HCT116 (cell line): ENCODE measurements at regions not wholly inside any gene's neighbourhood (a gene's known extent, or its start where the extent isn't known, plus 50 kb on each side); places are given as distances from the start of the nearest gene placed in this dataset.
A peak's percentile ranks its signal among the peaks of the same experiment; 100 is the strongest.

Experiments
- CEBPB ChIP-seq: IDR thresholded peaks from 2 replicates; pipeline ENCODE4 v1.6.1; 2012; ENCODE audit warnings: low read depth
- EZH2 ChIP-seq: fragments of 200-600 bp; sonication (generic); IDR thresholded peaks from 2 replicates; pipeline ENCODE4 v1.6.1; 2017; ENCODE audit warnings: antibody characterized with exemption, mixed run types
- EZH2phosphoT487 ChIP-seq: fragments of 200-600 bp; IDR thresholded peaks from 2 replicates; pipeline ENCODE4 v1.6.1; 2018; ENCODE audit warnings: antibody characterized with exemption, borderline replicate concordance
- FOSL1 ChIP-seq: IDR thresholded peaks from 2 replicates; pipeline ENCODE4 v1.6.1; 2012; ENCODE audit warnings: low read depth
- POLR2A ChIP-seq: IDR thresholded peaks from 2 replicates; pipeline ENCODE4 v1.7.0; 2011; ENCODE audit warnings: borderline replicate concordance; ENCODE audit not compliant: insufficient read depth, insufficient read length; ENCODE audit errors: extremely low read depth
- POLR2AphosphoS5 ChIP-seq: IDR thresholded peaks from 2 replicates; pipeline ENCODE4 v1.6.1; 2011; ENCODE audit warnings: mild to moderate bottlenecking, low read depth, low read length, moderate library complexity
- SP1 ChIP-seq: IDR thresholded peaks from 2 replicates; pipeline ENCODE4 v1.6.1; 2012; ENCODE audit warnings: low read depth
- TCF7L2 ChIP-seq: IDR thresholded peaks from 2 replicates; pipeline ENCODE4 v1.7.0; 2011; ENCODE audit warnings: borderline replicate concordance, inconsistent platforms; ENCODE audit not compliant: insufficient read depth, insufficient read length; ENCODE audit errors: extremely low read depth
- YY1 ChIP-seq: IDR thresholded peaks from 2 replicates; pipeline ENCODE4 v1.6.1; 2011; ENCODE audit warnings: low read length, low read depth, moderate library complexity, mild to moderate bottlenecking; ENCODE audit not compliant: insufficient replicate concordance; ENCODE audit errors: extremely low read depth
- ZFX ChIP-seq: fragments of 450-650 bp; IDR thresholded peaks from 2 replicates; pipeline ENCODE4 v1.6.1; 2017
- TF ChIP-seq, protein P1 (sequence below): IDR thresholded peaks from 2 replicates; pipeline ENCODE4 v1.6.1; 2011; ENCODE audit warnings: mild to moderate bottlenecking, low read length, moderate library complexity; ENCODE audit not compliant: insufficient replicate concordance; ENCODE audit errors: extremely low read depth
- TF ChIP-seq, protein P2 (sequence below), 3 experiments: fragments of 200-600 bp in 1 of 3; sonication (generic) in 1 of 3; IDR thresholded peaks in 2 of 3; conservative IDR thresholded peaks in 1 of 3; 2 replicates each; pipeline ENCODE4 v1.5.1; 2012 to 2017; ENCODE audit warnings: low read depth in 2 of 3, low read length in 2 of 3, antibody characterized with exemption in 1 of 3, borderline replicate concordance in 1 of 3, control low read depth in 1 of 3, mild to moderate bottlenecking in 1 of 3, mixed read lengths in 1 of 3, mixed run types in 1 of 3, moderate library complexity in 1 of 3; ENCODE audit not compliant: insufficient read depth in 1 of 3
- TF ChIP-seq, protein P3 (sequence below): IDR thresholded peaks from 2 replicates; pipeline ENCODE4 v1.6.1; 2012; ENCODE audit warnings: low read depth
- TF ChIP-seq, protein P4 (sequence below): IDR thresholded peaks from 2 replicates; pipeline ENCODE4 v1.6.1; 2012

DNA sequence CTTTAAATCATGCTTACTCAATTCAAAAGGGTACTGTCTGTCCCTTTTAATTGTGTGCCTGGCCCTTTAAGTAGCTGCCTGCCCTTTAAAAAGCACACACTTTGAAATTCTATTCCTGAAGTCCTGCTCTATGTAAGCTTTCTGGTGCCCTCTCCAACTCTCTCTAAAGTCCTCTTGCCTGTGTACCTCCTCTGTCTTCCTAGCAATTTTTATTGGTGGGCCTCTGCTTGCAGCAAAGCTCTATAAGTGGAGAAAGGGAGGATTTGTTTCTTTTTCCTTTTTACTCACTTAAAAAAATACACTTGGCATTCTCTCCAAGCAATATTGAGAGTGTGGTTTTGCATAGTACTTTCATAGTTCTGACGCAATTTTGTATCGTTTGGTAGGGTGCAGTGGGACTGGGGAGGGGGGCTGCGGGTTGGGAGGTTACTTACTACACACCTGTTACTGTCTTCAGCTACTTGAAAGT is 135.4 kb downstream of the LMO4 start:
- TF ChIP-seq POLR2A (no peak), EZH2 (no peak), POLR2AphosphoS5 (no peak), FOSL1 (no peak), YY1 (no peak), CEBPB (no peak), ZFX (no peak), TCF7L2 (peak; percentile 38), EZH2phosphoT487 (no peak), SP1 (no peak)
- TF ChIP-seq, protein P1, sequence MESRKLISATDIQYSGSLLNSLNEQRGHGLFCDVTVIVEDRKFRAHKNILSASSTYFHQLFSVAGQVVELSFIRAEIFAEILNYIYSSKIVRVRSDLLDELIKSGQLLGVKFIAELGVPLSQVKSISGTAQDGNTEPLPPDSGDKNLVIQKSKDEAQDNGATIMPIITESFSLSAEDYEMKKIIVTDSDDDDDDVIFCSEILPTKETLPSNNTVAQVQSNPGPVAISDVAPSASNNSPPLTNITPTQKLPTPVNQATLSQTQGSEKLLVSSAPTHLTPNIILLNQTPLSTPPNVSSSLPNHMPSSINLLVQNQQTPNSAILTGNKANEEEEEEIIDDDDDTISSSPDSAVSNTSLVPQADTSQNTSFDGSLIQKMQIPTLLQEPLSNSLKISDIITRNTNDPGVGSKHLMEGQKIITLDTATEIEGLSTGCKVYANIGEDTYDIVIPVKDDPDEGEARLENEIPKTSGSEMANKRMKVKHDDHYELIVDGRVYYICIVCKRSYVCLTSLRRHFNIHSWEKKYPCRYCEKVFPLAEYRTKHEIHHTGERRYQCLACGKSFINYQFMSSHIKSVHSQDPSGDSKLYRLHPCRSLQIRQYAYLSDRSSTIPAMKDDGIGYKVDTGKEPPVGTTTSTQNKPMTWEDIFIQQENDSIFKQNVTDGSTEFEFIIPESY: no peak
- TF ChIP-seq, protein P2, sequence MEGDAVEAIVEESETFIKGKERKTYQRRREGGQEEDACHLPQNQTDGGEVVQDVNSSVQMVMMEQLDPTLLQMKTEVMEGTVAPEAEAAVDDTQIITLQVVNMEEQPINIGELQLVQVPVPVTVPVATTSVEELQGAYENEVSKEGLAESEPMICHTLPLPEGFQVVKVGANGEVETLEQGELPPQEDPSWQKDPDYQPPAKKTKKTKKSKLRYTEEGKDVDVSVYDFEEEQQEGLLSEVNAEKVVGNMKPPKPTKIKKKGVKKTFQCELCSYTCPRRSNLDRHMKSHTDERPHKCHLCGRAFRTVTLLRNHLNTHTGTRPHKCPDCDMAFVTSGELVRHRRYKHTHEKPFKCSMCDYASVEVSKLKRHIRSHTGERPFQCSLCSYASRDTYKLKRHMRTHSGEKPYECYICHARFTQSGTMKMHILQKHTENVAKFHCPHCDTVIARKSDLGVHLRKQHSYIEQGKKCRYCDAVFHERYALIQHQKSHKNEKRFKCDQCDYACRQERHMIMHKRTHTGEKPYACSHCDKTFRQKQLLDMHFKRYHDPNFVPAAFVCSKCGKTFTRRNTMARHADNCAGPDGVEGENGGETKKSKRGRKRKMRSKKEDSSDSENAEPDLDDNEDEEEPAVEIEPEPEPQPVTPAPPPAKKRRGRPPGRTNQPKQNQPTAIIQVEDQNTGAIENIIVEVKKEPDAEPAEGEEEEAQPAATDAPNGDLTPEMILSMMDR (IDR thresholded peaks at IDR 0.05 in 2 of 3, conservative IDR thresholded peaks at IDR 0.05 in 1 of 3; ENCODE audit: borderline replicate concordance in 1 of 3, insufficient read depth in 1 of 3, low read depth in 2 of 3, low read length in 2 of 3): no peak
- TF ChIP-seq, protein P3, sequence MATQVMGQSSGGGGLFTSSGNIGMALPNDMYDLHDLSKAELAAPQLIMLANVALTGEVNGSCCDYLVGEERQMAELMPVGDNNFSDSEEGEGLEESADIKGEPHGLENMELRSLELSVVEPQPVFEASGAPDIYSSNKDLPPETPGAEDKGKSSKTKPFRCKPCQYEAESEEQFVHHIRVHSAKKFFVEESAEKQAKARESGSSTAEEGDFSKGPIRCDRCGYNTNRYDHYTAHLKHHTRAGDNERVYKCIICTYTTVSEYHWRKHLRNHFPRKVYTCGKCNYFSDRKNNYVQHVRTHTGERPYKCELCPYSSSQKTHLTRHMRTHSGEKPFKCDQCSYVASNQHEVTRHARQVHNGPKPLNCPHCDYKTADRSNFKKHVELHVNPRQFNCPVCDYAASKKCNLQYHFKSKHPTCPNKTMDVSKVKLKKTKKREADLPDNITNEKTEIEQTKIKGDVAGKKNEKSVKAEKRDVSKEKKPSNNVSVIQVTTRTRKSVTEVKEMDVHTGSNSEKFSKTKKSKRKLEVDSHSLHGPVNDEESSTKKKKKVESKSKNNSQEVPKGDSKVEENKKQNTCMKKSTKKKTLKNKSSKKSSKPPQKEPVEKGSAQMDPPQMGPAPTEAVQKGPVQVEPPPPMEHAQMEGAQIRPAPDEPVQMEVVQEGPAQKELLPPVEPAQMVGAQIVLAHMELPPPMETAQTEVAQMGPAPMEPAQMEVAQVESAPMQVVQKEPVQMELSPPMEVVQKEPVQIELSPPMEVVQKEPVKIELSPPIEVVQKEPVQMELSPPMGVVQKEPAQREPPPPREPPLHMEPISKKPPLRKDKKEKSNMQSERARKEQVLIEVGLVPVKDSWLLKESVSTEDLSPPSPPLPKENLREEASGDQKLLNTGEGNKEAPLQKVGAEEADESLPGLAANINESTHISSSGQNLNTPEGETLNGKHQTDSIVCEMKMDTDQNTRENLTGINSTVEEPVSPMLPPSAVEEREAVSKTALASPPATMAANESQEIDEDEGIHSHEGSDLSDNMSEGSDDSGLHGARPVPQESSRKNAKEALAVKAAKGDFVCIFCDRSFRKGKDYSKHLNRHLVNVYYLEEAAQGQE: no peak
- TF ChIP-seq, protein P4, sequence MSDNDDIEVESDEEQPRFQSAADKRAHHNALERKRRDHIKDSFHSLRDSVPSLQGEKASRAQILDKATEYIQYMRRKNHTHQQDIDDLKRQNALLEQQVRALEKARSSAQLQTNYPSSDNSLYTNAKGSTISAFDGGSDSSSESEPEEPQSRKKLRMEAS: no peak
